HEK293 (cell line): ENCODE measurements at regions not wholly inside any gene's neighbourhood (a gene's known extent, or its start where the extent isn't known, plus 50 kb on each side); places are given as distances from the start of the nearest gene placed in this dataset.

Experiments used
- CTCF ChIP-seq: fragments of 450-650 bp; formaldehyde crosslinking; IDR thresholded peaks from 2 replicates; pipeline ENCODE4 v1.5.1; 2016; ENCODE audit warnings: missing biosample characterization, missing genetic modification characterization
- ZBTB49 ChIP-seq: fragments of 450-650 bp; formaldehyde crosslinking; IDR thresholded peaks from 2 replicates; pipeline ENCODE4 v1.5.1; 2016; ENCODE audit warnings: missing biosample characterization, missing genetic modification characterization, low read depth
- ZNF274 ChIP-seq, 2 experiments: fragments of 200-500 bp in 1 of 2; fragments of 450-650 bp in 1 of 2; sonication (Bioruptor generic) in 1 of 2; formaldehyde crosslinking in 1 of 2; IDR thresholded peaks; 2 replicates each; pipeline versions ENCODE4 v1.5.1 to v1.6.1; 2014 to 2016; ENCODE audit warnings: borderline replicate concordance in 1 of 2, inconsistent platforms in 1 of 2, low read length in 1 of 2, missing biosample characterization in 1 of 2, missing genetic modification characterization in 1 of 2
- ZNF792 ChIP-seq: fragments of 450-650 bp; formaldehyde crosslinking; IDR thresholded peaks from 2 replicates; pipeline ENCODE4 v1.5.1; 2016; ENCODE audit warnings: missing biosample characterization, missing genetic modification characterization
- ZSCAN4 ChIP-seq: fragments of 450-650 bp; formaldehyde crosslinking; IDR thresholded peaks from 2 replicates; pipeline ENCODE4 v1.5.1; 2017; ENCODE audit warnings: missing biosample characterization, missing genetic modification characterization

- TF ChIP-seq ZBTB49 (tag by site-specific recombination) = no peak
- no peak for TF ChIP-seq ZNF274 (IDR thresholded peaks at IDR 0.05; ENCODE audit: low read length)
- TF ChIP-seq ZNF274 (tag by site-specific recombination; IDR thresholded peaks at IDR 0.05; ENCODE audit: borderline replicate concordance) = no peak
- TF ChIP-seq ZSCAN4 (tag by site-specific recombination) = no peak
- no peak for TF ChIP-seq ZNF792
- TF ChIP-seq CTCF (tag by site-specific recombination) = no peak
These were observed 151.3 kb upstream of the PELI1 start for GRCh38 chr2:64295326-64296139.
